ENCODE measurements at regions not wholly inside any gene's neighbourhood (a gene's known extent, or its start where the extent isn't known, plus 50 kb on each side); places are given as distances from the start of the nearest gene placed in this dataset.

GRCh38 chr1:29413661-29414060, 177.3 kb downstream of the PTPRU start:
- Histone ChIP-seq H3K27ac (no peak overlapping the region), H3K9me3 (no peaks in the 10 kb centered on the region), H3K36me3 (no peaks in the 10 kb centered on the region), H3K4me3 (no peak overlapping the region), H3K4me1 (no peaks in the 10 kb centered on the region), H3K27me3 (peaks cover 0 to 41% of the 10 kb centered on the region in 2 donors)
- no peak for TF ChIP-seq CTCF (IDR thresholded peaks at IDR 0.05)
- intact Hi-C loops (cut with DNase I; ENCODE audit: low total_unique reads) = no loop called here
- DNase-seq = no peak

GRCh38 chr1:29412591-29412990, 176.3 kb downstream of the PTPRU start:
- Histone ChIP-seq H3K27me3 (peaks cover 0 to 45% of the 10 kb centered on the region in 2 donors), H3K36me3 (no peaks in the 10 kb centered on the region), H3K9me3 (no peaks in the 10 kb centered on the region), H3K4me3 (no peak overlapping the region), H3K4me1 (no peaks in the 10 kb centered on the region), H3K27ac (no peak overlapping the region)
- intact Hi-C loops (cut with DNase I; ENCODE audit: low total_unique reads) = no loop called here
- DNase-seq = no peak
- TF ChIP-seq CTCF (IDR thresholded peaks at IDR 0.05) = no peak

GRCh38 chr1:29410476-29410875, 174.2 kb downstream of the PTPRU start:
- no peaks in the 10 kb centered on the region for H3K9me3 ChIP-seq
- intact Hi-C loops (cut with DNase I; ENCODE audit: low total_unique reads) = no loop called here
- no peak for DNase-seq

GRCh38 chr1:29409616-29410015, 173.3 kb downstream of the PTPRU start:
- intact Hi-C loops (cut with DNase I; ENCODE audit: low total_unique reads) = no loop called here
- DNase-seq = no peak

More at GRCh38 chr1:29410476-29410875, 174.2 kb downstream of the PTPRU start:
- H3K27me3 ChIP-seq = peaks cover 0 to 53% of the 10 kb centered on the region in 2 donors
- no peaks in the 10 kb centered on the region for H3K36me3 ChIP-seq
- TF ChIP-seq CTCF (IDR thresholded peaks at IDR 0.05) = no peak
- no peaks in the 10 kb centered on the region for H3K4me1 ChIP-seq
- H3K4me3 ChIP-seq = no peak overlapping the region
- no peak overlapping the region for H3K27ac ChIP-seq

GRCh38 chr1:29408831-29409605, 172.7 kb downstream of the PTPRU start:
- intact Hi-C loops (cut with DNase I; ENCODE audit: low total_unique reads) = no loop called here
- Histone ChIP-seq H3K27me3 (peaks cover 0 to 40% of the 10 kb centered on the region in 2 donors), H3K27ac (no peak overlapping the region), H3K4me3 (no peak overlapping the region), H3K9me3 (peaks cover 0 to 9% (median 0%) of the 10 kb centered on the region in 3 donors), H3K4me1 (no peaks in the 10 kb centered on the region), H3K36me3 (no peaks in the 10 kb centered on the region)
- TF ChIP-seq CTCF (IDR thresholded peaks at IDR 0.05) = no peak
- no peak for DNase-seq

More at GRCh38 chr1:29409616-29410015, 173.3 kb downstream of the PTPRU start:
- H3K4me3 ChIP-seq = no peak overlapping the region
- no peaks in the 10 kb centered on the region for H3K36me3 ChIP-seq
- H3K9me3 ChIP-seq = peaks cover 0 to 7% (median 0%) of the 10 kb centered on the region in 3 donors
- H3K27ac ChIP-seq = no peak overlapping the region
- peaks cover 0 to 46% of the 10 kb centered on the region in 2 donors for H3K27me3 ChIP-seq
- no peak for TF ChIP-seq CTCF (IDR thresholded peaks at IDR 0.05)
- no peaks in the 10 kb centered on the region for H3K4me1 ChIP-seq

Data from tibial artery (tissue), 4 donors.